PC-9 (cell line): ENCODE measurements at regions not wholly inside any gene's neighbourhood (a gene's known extent, or its start where the extent isn't known, plus 50 kb on each side); places are given as distances from the start of the nearest gene placed in this dataset.

Experiments used
- CTCF ChIP-seq: fragments of 200-600 bp; sonication (generic); conservative IDR thresholded peaks from 2 replicates; pipeline ENCODE4 v1.6.1; 2017; ENCODE audit warnings: mixed run types, antibody characterized with exemption, mild to moderate bottlenecking, moderate library complexity
- EZH2 ChIP-seq: fragments of 200-600 bp; sonication (generic); IDR thresholded peaks from 2 replicates; pipeline ENCODE4 v1.8.0; 2017; ENCODE audit warnings: antibody characterized with exemption, low read depth

- TF ChIP-seq EZH2 (no peak), CTCF (no peak)
These were observed 235.6 kb upstream of the SOX21 start for GRCh38 chr13:94947965-94948371.
